Memory B cell (primary cell): ENCODE measurements at regions not wholly inside any gene's neighbourhood (a gene's known extent, or its start where the extent isn't known, plus 50 kb on each side); places are given as distances from the start of the nearest gene placed in this dataset.
"Not testable (repeated sequence)": the region's sequence is repeated elsewhere in the genome, so short reads cannot be mapped to it uniquely, and the experiment has no call there.

ENCODE experiments used
- ATAC-seq: fragments of 150-1000 bp; cut with Tn5 transposase; 2 replicates; pipeline ENCODE4 v1.10.0; 2021; ENCODE audit warnings: low read depth, mild to moderate bottlenecking, moderate library complexity
- DNase-seq, 2 donors: peaks; one replicate each; pipeline ENCODE4 v3.0.0; 2022; ENCODE audit warnings: low spot score in 2 of 2
- H3K27ac Mint-ChIP-seq: one replicate; pipeline ENCODE4 v1.8.0; 2022; ENCODE audit warnings: mild to moderate bottlenecking, moderate library complexity, mixed read lengths
- H3K27me3 Mint-ChIP-seq: one replicate; pipeline ENCODE4 v1.8.0; 2022; ENCODE audit warnings: mixed read lengths
- H3K36me3 Mint-ChIP-seq: one replicate; pipeline ENCODE4 v1.8.0; 2022; ENCODE audit warnings: mild to moderate bottlenecking, mixed read lengths
- H3K4me1 Mint-ChIP-seq: one replicate; pipeline ENCODE4 v1.8.0; 2022; ENCODE audit warnings: mixed read lengths
- H3K4me3 Mint-ChIP-seq: one replicate; pipeline ENCODE4 v1.8.0; 2022; ENCODE audit warnings: mild to moderate bottlenecking, moderate library complexity, mixed read lengths
- H3K9me3 Mint-ChIP-seq: one replicate; pipeline ENCODE4 v1.8.0; 2022; ENCODE audit warnings: mixed read lengths

DNA sequence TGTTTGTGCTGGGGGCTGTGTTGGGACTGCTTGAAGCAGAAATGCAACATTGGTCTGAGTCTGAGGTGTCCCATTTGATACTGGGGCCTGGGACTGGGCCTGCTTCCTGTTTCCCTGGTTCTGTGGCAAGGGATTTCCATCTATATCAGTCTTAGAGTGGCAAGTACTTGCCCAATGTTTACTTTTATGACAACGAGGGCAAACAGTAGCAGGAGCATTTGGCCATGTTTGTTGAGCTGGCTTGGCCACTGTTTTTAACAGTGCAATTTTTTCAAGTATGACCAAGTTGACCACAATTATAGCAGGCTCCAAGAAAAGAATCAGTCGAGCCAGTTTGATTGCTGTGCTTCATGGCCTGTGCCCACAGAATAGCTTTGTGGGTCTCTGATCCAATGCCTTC is 88.5 kb upstream of the PGR start:
- DNase-seq, ATAC-seq, H3K36me3 Mint-ChIP-seq, H3K27me3 Mint-ChIP-seq, H3K4me3 Mint-ChIP-seq, H3K4me1 Mint-ChIP-seq, H3K27ac Mint-ChIP-seq: not testable (repeated sequence)
- H3K9me3 Mint-ChIP-seq, result peaks cover 11% of the 10 kb centered on the region

DNA sequence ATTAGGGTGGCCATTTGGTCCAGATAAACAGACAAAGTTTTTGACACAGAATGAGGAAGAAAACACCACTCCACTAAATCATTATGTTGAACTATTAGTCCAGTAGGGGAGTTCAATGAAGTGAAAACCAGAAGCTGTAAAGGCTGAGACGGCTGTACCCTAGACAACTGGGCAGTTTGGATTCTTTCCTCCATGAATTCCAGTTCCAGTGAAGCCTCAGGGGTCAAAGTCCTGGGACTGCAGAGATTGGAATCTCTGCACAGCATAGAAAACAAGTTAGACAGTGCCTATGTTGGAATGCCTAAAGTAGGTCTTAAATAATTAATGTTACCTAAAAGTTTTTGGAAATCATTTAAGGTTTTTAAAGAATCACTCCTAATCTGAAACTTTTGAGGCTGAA is 86.5 kb upstream of the PGR start:
- DNase-seq, H3K4me3 Mint-ChIP-seq, H3K4me1 Mint-ChIP-seq, H3K36me3 Mint-ChIP-seq, H3K27ac Mint-ChIP-seq, ATAC-seq, H3K27me3 Mint-ChIP-seq: not testable (repeated sequence)
- H3K9me3 Mint-ChIP-seq, result peaks cover 13% of the 10 kb centered on the region

GRCh38 chr11:101215069-101215468 is 85.5 kb upstream of the PGR start:
- H3K4me1 Mint-ChIP-seq, result no peaks in the 10 kb centered on the region
- H3K27me3 Mint-ChIP-seq, result peaks cover 2% of the 10 kb centered on the region
- H3K36me3 Mint-ChIP-seq, result peaks cover 2% of the 10 kb centered on the region
- H3K4me3 Mint-ChIP-seq, result no peak overlapping the region
- DNase-seq, result no peak
- H3K27ac Mint-ChIP-seq, result no peak overlapping the region
- peaks cover 11% of the 10 kb centered on the region for H3K9me3 Mint-ChIP-seq
- no peak for ATAC-seq

GRCh38 chr11:101211407-101211975 is 81.9 kb upstream of the PGR start:
- DNase-seq, result no peak
- no peak for ATAC-seq
- Mint-ChIP-seq H3K9me3 (peaks cover 11% of the 10 kb centered on the region), H3K27ac (no peak overlapping the region), H3K36me3 (peaks cover 2% of the 10 kb centered on the region), H3K4me3 (no peak overlapping the region), H3K27me3 (peaks cover 2% of the 10 kb centered on the region), H3K4me1 (no peaks in the 10 kb centered on the region)

- Mint-ChIP-seq H3K27me3 (no peaks in the 10 kb centered on the region), H3K36me3 (no peaks in the 10 kb centered on the region), H3K27ac (no peak overlapping the region), H3K9me3 (peaks cover 11% of the 10 kb centered on the region), H3K4me1 (no peaks in the 10 kb centered on the region), H3K4me3 (no peak overlapping the region)
- DNase-seq (no peak), ATAC-seq (no peak)
Observed at GRCh38 chr11:101202614-101203013, 73.0 kb upstream of the PGR start.

DNA sequence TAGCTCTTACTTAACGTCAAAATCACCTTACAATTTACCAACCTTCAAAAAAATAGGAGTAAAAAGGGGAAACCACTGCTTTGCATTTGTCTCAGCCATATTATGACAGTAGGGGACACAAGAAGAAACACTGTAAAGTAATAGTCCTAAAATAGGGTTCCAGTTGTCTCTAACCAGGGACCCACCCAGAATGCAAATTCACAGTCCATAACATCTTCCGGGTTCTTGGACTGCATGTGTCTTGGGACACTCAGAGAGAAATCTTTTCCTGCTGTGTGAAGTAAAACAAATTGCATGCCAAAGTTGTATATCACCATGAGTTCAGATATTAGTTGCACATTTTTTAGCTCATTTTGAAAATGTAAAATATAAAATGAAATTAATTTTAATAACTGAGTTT is 69.8 kb upstream of the PGR start:
- Mint-ChIP-seq H3K27me3 (no peaks in the 10 kb centered on the region), H3K36me3 (no peaks in the 10 kb centered on the region), H3K4me1 (no peaks in the 10 kb centered on the region), H3K4me3 (no peak overlapping the region), H3K27ac (no peak overlapping the region), H3K9me3 (no peaks in the 10 kb centered on the region)
- DNase-seq, result no peak
- ATAC-seq, result no peak

- ATAC-seq (no peak), DNase-seq (no peak)
- H3K27ac Mint-ChIP-seq, result no peak overlapping the region
- no peaks in the 10 kb centered on the region for H3K4me1 Mint-ChIP-seq
- no peaks in the 10 kb centered on the region for H3K9me3 Mint-ChIP-seq
- peaks cover 3% of the 10 kb centered on the region for H3K27me3 Mint-ChIP-seq
- H3K4me3 Mint-ChIP-seq, result no peak overlapping the region
- H3K36me3 Mint-ChIP-seq, result no peaks in the 10 kb centered on the region
Observed at GRCh38 chr11:101195294-101195693, 65.7 kb upstream of the PGR start.

DNA sequence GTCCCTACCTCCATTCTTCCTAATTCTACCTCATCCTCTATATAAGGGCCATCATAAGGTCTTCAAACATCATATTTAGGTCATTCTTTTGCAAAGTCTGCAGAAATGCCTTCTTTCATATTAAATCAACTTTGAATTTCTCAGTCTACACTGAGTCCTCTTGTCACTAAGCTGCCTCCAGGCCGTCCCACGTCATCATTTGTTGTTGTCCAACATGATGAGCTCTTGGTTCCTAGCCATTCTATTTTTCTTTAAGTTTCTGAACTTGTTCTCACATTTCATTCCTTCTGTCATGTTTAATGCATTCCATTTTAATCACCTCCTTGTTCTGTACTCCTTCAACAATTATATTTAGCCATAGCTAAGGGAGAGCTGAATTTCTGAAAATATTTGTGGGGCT is 59.2 kb upstream of the PGR start:
- peaks cover 3% of the 10 kb centered on the region for H3K27me3 Mint-ChIP-seq
- no peaks in the 10 kb centered on the region for H3K4me1 Mint-ChIP-seq
- H3K9me3 Mint-ChIP-seq, result no peaks in the 10 kb centered on the region
- no peak overlapping the region for H3K4me3 Mint-ChIP-seq
- no peak overlapping the region for H3K27ac Mint-ChIP-seq
- no peaks in the 10 kb centered on the region for H3K36me3 Mint-ChIP-seq
- ATAC-seq (no peak), DNase-seq (no peak)

DNA sequence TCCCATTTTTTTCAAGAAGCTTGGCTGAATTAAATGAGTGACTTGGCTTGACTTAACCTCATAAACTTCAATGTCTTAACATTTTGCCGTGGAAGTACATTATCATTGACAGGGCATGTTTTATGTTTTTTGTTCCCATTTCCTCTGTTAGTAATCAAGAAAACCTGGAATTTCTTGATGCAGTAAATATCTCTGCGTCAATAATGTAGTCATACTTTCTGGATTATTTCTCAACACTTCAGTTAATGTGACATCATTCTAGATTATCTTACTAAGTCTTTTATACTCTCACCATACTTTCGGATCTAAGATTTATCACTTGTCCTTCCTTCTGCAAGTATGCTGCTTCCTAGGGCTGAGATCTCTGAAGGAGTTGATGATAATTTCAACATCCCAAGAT is 58.6 kb upstream of the PGR start:
- H3K27me3 Mint-ChIP-seq, result peaks cover 3% of the 10 kb centered on the region
- ATAC-seq, result no peak
- no peak for DNase-seq

GRCh38 chr11:101187748-101188147 is 58.1 kb upstream of the PGR start:
- Mint-ChIP-seq H3K36me3 (no peaks in the 10 kb centered on the region), H3K27ac (no peak overlapping the region), H3K4me1 (no peaks in the 10 kb centered on the region), H3K4me3 (no peak overlapping the region), H3K27me3 (peaks cover 1% of the 10 kb centered on the region), H3K9me3 (no peaks in the 10 kb centered on the region)
- ATAC-seq (no peak), DNase-seq (no peak)

More for the DNA sequence above, 58.6 kb upstream of the PGR start:
- Mint-ChIP-seq H3K4me3 (no peak overlapping the region), H3K9me3 (no peaks in the 10 kb centered on the region), H3K36me3 (no peaks in the 10 kb centered on the region), H3K27ac (no peak overlapping the region), H3K4me1 (no peaks in the 10 kb centered on the region)

DNA sequence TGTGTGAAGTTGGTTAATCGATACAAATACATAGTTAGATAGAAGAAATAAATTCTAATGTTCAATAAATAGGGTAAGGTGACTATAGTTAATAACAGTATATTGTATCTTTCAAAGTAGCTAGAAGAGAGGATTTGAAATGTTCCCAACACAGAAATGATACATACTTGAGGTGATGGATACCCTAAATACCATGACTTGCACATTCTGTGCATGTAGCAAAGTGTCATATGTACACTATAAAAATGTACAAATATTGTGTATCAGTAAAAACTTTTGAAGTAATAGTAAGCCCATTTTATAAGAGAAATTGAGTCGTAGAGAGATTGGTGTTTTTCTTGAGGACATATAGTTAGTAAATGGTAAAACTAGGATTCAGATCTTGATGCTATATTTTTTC is 56.4 kb upstream of the PGR start:
- Mint-ChIP-seq H3K27me3 (no peaks in the 10 kb centered on the region), H3K4me1 (no peaks in the 10 kb centered on the region), H3K36me3 (no peaks in the 10 kb centered on the region), H3K27ac (no peak overlapping the region), H3K4me3 (no peak overlapping the region), H3K9me3 (no peaks in the 10 kb centered on the region)
- ATAC-seq (no peak), DNase-seq (no peak)

DNA sequence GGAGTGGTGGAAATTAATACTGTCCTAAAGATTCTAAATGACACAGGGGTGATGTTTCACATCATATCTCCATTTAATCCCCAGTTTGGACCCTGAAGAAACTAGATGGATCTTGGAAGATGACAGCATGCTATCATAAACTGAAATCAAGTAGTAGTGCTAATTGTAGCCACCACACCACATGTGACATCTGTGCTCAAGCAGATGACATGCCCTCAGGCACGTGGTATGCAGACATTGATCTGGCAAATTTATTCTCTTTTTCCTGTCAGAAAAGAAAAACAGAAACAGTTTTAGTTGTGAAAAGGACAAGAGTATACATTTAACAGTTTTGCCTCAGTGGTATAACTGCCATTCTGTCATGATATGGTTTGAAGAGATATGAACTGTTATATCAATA is 52.9 kb upstream of the PGR start:
- no peak for ATAC-seq
- Mint-ChIP-seq H3K36me3 (no peaks in the 10 kb centered on the region), H3K4me1 (no peaks in the 10 kb centered on the region)

GRCh38 chr11:101180481-101180880 is 50.9 kb upstream of the PGR start:
- Mint-ChIP-seq H3K27me3 (peaks cover 2% of the 10 kb centered on the region), H3K9me3 (no peaks in the 10 kb centered on the region), H3K36me3 (no peaks in the 10 kb centered on the region), H3K4me1 (no peaks in the 10 kb centered on the region), H3K4me3 (no peak overlapping the region), H3K27ac (no peak overlapping the region)
- ATAC-seq (no peak), DNase-seq (no peak)

More for the DNA sequence above, 52.9 kb upstream of the PGR start:
- no peak overlapping the region for H3K27ac Mint-ChIP-seq
- DNase-seq, result no peak
- H3K4me3 Mint-ChIP-seq, result no peak overlapping the region
- H3K27me3 Mint-ChIP-seq, result peaks cover 2% of the 10 kb centered on the region
- no peaks in the 10 kb centered on the region for H3K9me3 Mint-ChIP-seq
